ENCODE measurements at regions not wholly inside any gene's neighbourhood (a gene's known extent, or its start where the extent isn't known, plus 50 kb on each side); places are given as distances from the start of the nearest gene placed in this dataset.
"Not testable (repeated sequence)": the region's sequence is repeated elsewhere in the genome, so short reads cannot be mapped to it uniquely, and the experiment has no call there.

DNA sequence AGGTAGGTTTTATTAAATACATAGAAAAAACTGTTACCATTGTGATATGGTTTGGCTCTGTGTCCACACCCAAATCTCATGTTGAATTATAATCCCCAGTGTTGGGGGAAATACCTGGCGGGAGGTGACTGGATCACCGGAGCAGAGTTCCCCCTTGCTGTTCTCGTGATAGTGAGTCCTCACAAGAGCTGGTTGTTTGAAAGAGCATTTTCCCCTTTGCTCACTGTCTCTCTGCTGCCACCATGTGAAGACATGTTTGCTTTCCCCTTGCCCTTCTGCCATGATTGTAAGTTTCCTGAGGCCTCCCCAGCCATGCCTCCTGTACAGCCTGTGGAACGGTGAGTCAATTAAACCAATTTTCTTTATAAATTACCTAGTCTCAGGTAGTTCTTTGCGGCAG, 352.7 kb upstream of the SLC39A10 start:
- DNase-seq (ENCODE audit: low read depth), result no peak

DNA sequence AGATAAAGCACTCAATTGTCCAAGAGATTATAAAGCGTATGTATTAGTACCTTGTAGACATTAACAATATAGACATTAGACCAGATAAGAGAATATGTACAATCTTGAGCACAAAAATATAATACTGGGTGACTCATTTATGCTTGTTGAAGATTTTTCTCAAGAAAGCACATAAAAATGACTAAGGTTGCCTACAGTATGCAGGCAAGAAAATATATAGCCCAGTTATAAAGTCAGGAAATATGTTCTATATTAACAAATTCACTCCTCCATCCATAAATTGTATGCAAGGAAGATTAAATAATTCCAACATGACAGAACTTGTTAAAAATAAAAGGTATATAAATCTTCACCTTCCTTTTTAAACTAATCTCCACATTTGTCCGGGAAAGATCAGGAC, 356.4 kb upstream of the SLC39A10 start:
- no peak for DNase-seq (ENCODE audit: low read depth)

DNA sequence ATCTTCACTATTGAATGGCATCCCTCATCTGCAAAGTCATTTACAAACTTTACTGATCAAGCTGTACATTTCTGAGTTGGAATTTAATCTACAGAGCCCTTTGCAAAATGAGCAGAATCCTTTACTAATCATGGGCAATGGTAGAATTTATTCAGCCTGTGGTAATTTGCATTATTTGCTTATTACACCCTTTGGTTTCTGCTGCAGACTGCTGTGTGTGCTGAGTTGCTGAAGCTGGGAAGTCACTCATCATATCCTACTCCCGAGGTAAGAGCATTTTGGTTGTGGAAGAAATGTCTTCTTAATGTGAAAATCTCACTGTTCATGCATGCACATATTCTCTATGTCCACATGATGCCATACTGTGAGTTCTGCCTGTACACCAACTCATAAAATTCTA, 357.4 kb upstream of the SLC39A10 start:
- DNase-seq (ENCODE audit: low read depth), result no peak

DNA sequence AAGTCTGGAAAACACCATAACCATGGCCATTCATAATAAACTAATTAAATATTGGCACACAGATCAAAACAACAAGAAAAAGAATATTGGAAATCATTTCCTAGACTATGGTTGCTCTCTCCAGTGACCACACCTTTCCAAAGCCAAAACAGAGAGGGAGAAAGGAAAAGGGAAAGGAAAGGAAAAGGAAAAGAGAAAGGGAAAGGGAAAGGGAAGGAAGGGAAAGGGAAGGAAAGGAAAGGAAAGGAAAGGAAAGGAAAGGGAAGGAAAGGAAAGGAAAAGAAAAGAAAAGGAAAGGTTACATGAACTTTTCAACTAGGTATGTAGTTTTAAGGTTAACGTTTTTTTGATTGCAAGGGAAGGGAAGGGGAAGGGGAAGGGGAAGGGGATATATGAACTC, 360.5 kb upstream of the SLC39A10 start:
- no peak for DNase-seq (ENCODE audit: low read depth)

DNA sequence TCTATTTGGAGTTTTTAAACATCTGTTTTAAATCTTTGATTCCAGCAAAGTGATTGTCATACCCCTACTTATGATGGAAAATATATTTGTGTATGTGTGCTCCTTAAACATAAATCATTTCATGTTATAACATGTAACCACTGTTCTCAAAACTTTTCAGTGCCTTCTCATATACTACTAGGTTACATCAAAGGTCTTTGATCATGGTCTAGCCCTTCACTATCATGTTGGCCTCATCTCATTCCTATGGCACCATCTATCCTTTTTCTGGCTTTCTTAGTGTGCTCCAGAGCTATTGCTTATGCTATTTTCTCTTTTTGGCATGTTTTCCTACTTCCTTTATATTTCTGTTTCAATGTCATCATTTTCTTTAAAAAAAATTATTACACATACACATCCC, 367.9 kb upstream of the SLC39A10 start:
- no peak for DNase-seq (ENCODE audit: low read depth)

DNA sequence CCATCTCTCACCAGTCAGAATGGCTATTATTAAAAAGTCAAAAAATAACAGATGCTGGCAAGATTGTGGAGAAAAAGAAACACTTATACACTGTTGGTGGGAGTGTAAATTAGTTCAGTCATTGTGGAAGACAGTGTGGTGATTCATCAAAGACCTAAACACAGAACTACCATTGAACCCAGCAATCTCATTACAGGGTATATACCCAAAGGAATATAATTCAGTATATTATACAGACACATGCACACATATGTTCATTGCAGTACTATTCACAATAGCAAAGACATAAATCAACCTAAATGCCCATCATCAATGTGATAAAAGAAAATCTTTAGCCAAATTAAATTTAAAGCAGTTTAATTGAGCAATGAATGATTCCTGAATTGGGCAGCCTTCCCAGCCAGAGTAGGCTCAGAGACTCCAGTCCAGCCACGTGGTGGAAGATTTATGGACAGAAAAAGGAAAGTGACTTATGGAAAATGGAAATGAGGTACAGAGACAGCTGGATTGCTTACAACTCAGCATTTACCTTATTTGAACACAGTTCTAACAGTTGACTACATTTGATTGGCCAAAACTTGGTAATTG, 377.1 kb upstream of the SLC39A10 start:
- no peak for DNase-seq (ENCODE audit: low read depth)

DNA sequence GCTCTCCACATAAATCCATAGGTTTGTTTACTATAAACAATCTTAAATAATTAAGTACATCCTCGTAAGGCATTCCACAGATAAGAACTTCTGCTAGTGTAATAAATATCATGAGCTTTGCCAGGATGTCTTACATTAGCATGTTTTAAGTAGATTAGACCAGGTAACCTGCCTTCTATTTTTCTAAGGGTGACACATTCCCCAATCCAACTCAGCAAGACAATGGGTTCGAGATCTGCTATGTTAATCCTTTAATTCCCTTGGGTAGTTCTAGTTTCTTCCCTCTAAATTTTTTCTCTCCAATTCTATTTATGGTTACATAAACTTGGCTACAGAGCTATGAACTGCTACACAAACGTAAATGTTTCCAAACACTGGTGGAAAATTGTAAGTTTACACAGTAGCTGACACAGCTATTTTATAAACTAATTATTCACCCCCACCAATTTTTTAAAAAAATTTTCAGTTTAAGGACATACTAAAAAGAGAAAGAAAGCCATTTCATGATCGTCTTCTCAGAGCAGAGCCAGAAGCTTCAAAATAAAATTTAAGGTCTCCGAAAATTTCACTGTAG, 386.5 kb upstream of the SLC39A10 start:
- no peak for DNase-seq (ENCODE audit: low read depth)

DNA sequence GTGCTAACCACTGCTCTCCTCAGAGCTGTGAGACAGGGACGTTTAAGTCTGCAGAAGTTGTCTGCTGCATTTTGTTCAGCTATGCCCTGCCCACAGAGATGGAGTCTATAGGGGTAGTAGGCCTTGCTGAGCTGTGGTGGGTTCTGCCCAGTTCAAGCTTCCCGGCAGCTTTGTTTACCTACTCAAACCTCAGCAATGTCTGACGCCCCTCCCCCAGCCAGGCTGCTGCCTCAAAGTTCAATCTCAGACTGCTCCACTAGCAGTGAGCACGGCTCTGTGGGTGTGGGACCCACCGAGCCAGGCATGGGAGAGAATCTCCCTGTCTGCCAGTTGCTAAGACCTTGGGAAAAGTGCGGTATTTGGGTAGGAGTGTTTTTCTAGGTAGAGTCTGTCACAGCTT, 387.8 kb upstream of the SLC39A10 start:
- DNase-seq (ENCODE audit: low read depth), result no peak

DNA sequence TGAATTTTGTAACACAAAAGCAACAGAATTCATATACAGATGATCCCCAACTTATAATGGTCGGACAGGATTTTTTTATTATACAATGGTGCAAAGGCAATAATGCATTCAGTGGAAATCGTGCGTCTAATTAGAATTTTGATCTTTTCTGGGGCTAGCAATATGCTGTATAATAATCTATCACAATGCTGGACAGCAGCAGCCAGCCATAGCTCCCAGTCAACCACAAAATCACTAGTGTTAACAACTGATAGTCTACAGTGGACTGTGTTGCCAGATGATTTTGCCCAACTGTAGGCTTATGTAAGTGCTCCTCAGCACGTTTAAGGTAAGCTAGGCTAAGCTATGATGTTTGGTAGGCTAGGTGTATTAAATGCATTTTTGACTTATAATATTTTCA, 399.0 kb upstream of the SLC39A10 start:
- no peak for DNase-seq (ENCODE audit: low read depth)

DNA sequence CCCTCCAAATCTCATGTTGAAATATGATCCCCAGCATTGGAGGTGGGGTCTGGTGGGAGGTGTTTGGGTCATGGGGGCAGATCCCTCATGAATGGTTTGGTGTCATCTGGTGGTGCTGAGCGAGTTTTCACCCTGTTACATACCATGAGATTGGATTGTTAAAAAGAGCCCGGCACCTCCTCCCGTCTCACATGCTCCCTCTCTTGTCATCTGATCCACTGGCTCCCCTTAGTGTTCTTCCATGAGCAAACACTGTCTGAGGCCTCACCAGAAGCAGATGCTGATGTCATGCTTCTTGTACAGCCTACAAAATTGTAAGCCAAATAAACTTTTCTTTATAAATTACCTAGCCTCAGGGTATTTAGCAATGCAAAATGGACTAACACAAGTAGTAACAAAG, 405.0 kb upstream of the SLC39A10 start:
- no peak for DNase-seq (ENCODE audit: low read depth)

DNA sequence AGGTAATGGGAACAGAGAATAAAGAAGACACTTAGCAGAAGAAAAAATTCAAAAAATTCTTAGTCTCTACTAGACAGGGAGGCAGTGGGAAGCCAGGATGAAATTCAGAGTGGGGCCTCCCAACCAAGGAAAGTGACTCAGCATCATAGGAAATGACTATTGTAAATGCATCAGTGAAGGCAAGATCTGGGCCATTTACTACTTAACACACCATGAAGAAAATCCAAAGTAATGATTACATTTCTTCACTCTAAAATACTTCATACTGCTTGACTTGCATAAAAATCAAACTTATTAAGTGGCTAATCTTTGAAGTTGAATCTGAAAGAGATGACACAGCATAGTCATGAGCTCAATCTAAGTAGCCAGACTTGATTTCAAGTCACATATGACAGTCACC, 405.8 kb upstream of the SLC39A10 start:
- no peak for DNase-seq (ENCODE audit: low read depth)

DNA sequence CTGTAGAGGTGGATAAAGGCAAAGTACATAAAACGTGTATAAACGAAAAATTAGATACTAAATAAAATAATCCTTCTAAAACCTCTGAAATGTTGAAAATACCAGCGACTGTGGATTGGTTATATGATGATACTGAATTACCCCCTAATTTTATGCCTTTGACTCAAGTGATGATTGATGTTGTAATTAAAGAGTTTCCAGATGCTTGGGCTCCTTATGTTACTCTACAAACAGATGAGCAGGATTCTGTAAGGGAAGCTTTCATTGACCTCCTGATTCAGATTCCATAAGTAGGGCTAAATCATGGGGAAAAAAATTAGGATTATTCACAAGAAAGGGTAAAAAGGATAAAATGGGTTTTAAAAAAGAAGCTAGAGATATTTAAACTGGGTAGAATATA, 418.2 kb upstream of the SLC39A10 start:
- DNase-seq (ENCODE audit: low read depth), result no peak

DNA sequence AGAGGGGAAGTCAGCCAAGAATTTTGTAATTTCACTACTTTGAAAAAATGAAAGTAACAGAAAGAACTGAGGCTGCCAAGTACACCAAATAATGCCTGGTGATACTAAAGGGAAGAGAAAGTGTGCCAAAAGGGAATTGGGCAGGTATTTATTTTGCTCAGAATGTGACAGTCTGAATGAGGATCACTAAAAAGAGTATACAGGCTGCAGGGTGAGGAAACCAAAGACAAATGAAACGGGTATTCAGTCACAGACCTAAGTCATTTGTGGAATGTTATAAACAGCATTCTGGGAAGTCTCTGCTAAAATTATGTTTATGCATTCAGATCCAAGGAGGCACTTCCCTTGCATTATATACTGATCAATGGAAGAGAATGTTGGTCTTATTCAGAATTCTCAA, 418.6 kb upstream of the SLC39A10 start:
- DNase-seq (ENCODE audit: low read depth), result no peak

DNA sequence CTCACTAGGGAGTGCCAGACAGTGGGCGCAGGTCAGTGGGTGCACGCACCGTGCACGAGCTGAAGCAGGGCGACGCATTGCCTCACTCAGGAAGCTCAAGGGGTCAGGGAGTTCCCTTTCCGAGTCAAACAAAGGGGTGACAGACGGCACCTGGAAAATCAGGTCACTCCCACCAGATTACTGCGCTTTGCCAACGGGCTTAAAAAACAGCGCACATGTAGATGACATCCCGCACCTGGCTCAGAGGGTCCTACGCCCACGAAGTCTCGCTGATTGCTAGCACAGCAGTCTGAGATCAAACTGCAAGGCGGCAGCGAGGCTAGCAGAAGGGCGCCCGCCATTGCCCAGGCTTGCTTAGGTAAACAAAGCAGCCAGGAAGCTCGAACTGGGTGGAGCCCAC, 428.5 kb upstream of the SLC39A10 start:
- DNase-seq (ENCODE audit: low read depth), result not testable (repeated sequence)

DNA sequence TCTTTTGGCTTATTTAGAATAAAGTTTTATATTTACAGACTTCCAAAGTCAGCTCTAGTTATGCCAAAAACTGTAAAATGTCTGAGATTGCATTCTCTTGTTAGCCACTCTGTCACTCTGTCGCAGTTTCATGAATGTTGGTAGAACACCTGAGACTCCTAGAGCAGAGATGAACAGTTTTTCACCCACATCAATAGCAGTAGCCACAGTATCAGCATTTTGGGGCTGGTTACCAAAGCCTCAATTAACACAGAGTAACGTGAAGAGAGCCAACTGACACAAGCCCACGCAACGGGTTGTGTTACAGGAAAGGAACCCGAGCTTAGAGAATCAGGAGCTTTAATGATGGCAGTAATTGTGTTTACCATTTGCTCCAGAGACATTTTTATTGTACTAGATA, 443.0 kb upstream of the SLC39A10 start:
- DNase-seq (ENCODE audit: low read depth), result no peak

DNA sequence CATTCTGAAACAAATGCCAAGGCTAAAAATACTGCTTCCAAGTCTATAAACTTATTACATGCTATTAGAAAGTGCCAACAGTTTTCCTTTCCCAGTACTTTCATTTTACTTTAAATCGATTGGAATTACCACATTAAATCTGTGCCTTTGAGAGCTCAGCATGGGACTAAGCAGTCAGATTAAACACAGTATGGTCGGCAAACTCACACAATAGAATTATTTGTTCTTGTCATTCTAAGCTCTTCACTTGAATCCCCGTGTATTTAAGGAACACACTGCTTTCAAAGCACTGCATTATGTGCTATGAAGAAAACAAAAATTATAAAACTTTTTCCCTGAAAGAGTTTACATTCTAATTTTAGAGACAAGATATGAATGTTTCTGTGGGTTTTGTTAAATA, 444.4 kb upstream of the SLC39A10 start:
- no peak for DNase-seq (ENCODE audit: low read depth)

DNA sequence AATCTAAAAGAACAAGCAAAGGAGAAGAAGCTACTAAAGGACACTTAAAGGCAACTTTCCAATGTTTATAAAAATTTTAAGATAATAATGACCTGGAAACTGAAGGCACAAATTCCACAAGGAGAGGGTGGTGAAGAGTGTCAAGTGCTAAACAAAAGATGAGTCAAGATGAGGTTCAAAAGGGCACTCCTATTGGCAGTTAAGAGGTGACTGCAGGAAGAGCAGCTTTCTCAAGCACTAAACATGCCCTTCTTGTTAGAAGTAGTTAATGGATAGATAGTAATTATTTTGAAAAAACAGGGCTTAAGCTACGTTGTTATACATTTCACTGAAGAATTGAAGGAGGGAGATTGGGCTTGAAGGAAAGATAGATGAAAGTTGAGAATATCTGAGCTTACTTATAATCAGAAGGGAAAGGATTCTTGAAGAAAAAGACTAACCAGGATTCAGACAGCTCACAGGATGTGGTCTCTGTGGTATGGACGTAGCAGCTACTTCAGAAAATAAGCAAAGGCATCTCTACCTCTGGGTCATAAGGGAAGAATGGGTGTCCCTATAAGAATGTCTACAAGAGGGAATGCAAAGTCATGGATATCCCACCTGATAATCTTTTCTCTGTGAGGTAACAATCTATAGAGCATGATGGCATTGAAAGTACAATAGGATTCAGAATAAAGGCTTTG, 454.7 kb upstream of the SLC39A10 start:
- no peak for DNase-seq (ENCODE audit: low read depth)

DNA sequence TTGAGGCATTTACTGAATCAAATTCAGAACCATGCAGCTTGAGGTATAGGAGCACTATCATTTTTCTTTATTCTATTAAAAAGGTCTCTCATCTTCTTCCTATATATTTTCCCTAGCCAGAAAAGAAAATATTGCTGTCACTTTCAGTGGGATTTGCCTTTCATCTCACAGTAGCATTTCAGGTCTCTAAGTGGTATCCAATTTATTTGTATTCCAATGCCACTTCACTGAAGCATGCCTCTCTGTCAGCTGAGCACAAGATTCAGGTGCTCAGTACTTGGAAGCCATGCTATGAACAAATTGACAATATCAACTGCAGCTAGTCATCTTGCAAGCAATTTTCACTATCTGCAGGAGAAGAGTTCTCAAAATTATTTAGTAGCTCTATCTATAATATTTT, 457.2 kb upstream of the SLC39A10 start:
- no peak for DNase-seq (ENCODE audit: low read depth)

DNA sequence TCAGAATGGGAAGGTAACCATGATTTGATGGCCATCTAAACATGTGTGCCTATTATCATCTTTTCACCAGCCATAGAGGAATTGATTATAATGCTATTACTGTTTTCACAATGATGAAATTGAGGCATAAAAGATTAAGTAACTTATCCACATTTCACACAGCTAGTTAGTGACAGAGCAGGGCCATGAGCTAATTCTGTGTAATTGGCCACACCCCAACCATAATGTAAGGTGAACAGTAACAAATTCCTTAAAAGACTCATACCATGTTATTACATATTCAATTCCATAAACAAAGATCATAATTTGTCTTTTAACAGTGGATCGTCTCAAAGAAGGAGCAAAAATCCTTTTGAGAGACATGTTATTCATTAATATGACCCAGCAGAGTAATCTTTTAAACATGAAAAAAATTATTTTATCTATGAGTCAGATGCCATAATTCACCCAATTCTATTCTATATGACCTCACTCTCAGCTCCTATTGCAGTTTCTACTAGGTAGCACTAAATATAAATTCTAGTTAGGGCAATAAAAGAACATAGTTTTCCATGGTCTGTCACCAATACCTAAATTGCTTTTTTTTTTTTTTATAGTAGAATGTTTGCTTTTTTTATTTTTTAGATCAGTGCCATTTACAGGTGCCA, 475.8 kb upstream of the SLC39A10 start:
- no peak for DNase-seq (ENCODE audit: low read depth)

DNA sequence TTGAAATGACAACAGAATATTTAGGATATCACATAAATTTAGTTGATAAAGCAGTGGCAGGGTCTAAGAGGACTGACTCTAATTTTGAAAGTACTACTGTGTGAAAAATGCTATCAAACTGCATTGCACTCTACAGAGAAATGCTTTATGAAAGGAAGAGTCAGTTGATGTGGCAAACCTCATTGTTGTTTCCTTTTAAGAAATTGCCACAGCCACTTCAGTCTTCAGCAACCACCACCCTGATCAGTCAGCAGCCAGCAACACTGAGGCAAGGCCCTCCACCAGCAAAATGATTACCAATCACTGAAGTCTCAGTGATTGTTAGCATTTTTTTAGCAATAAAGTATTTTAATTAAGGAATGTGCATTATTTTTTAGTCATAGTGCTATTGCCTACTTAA, 488.7 kb upstream of the SLC39A10 start:
- DNase-seq (ENCODE audit: low read depth), result no peak

DNA sequence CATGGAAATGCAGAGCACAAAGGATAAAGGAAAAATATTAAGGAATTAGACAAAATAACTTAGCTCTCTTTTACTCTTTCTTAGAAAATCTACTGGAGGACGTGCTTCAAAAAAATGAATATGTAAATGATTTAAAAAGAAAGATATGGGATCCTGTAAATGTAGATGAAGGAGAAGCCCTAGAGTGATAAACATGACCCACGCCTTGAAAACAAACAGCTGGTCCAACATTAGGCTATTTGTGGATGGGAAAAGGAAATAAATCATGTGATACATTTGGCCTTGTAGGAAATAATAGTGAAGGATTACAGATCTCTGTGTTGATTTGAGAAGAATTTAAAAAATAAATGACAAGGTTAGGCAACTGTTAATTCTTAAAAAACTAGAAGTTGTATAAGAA, 492.1 kb upstream of the SLC39A10 start:
- DNase-seq (ENCODE audit: low read depth), result no peak

DNA sequence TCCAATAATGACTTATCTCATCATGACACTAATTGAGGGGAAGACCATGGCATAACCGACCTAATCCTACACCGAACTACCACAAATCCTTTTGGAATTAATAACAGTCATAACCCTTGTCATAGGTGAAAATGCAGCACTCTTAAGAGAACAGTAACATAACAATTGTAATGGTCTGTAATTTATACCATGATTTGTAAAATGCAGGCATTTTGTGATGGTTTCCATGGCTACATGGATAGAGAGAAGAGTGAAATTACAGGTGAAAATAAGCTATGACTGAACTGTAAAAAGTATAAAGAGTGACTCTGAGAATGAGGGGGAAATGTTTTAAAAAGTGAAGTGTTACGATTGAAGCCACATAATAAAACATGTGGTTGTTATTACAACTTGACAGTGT, 494.1 kb upstream of the SLC39A10 start:
- DNase-seq (ENCODE audit: low read depth), result no peak

DNA sequence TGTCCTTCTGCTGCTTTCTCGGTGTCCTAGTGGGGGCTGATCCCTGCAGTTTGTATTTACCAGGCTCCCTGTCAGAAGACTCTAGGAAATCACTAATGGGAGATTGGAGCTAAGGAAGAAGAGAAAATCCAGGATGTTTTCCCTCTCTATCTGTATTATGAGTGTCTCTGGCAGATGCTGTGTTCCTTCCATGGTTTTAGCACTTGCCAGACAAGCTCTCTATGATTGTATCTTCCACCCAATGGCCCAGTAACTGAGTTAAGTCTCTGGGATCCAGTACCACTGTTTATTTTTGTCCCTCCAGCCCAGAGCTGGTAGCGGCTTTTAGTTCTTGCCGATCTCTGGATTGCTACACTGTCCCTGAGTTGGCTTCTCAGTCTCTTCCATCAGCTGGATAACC, 494.8 kb upstream of the SLC39A10 start:
- DNase-seq (ENCODE audit: low read depth), result no peak

DNA sequence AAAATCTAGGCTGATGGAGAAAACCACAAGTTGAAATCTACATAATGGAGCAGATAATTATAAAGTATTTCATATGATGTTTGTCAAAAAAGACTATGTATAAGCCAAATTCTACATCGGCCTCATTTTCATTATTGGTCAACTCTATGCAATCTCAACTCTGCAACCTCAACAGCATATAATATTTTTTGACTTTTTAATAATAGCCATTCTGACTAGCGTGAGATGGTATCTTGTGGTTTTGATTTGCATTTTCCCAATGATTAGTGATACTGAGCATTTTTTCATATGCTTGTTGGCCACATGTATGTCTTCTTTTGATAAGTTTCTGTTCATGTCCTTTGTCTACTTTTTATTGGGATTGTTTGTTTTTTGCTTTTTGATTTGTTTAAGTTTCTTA, 496.1 kb upstream of the SLC39A10 start:
- no peak for DNase-seq (ENCODE audit: low read depth)
